Transverse colon (tissue), 3 donors: ENCODE measurements at regions not wholly inside any gene's neighbourhood (a gene's known extent, or its start where the extent isn't known, plus 50 kb on each side); places are given as distances from the start of the nearest gene placed in this dataset.

Experiments
- CTCF ChIP-seq, 5 experiments: fragments of 200-600 bp in 3 of 5; fragments of 450-650 bp in 2 of 5; sonication (generic) in 3 of 5; IDR thresholded peaks; 1 replicate in 2 of 5; 2 replicates in 3 of 5; pipeline ENCODE4 v1.5.1; 2016 to 2017; ENCODE audit warnings: antibody characterized with exemption in 5 of 5, inconsistent platforms in 3 of 5, mild to moderate bottlenecking in 2 of 5, moderate library complexity in 1 of 5
- EP300 ChIP-seq: sonication (generic); formaldehyde crosslinking; IDR thresholded peaks from one replicate; pipeline ENCODE4 v1.6.1; 2017; ENCODE audit warnings: antibody characterized with exemption, low read depth

DNA sequence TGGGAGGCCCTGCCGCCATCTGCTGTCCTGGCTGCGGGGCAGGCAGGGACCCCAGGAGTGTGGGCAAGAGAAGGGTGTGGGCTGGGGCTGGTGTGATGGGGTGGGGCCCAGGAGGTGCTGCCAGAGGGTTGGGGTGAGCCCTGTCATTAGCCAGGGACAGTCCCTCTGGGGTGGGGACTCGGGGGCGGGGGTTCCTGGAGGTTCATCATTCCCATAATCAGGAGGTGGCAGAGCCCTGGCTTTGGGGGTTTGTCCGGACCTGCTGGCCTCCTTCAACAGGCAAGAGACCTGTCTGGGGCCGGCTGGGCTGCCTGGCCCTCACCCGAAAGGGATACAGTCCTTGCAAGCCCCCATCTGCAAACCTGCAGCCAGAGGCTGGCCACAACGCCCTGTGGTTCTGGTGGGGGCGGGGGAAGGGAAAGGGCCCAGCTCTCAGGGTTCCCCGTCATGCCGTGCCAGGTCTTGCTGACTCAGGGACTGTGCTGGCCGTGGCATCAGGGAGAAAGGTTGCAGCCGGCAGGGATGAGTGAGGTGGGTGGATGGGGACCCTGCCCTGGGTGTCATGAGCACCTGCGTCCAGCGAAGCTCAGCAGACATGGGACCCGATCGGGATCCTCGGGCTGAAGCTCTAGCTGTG lies 65.2 kb downstream of the MRPL36 start:
- no peak for TF ChIP-seq CTCF (IDR thresholded peaks at IDR 0.05)
- no peak for TF ChIP-seq EP300
